Activated CD8-positive, alpha-beta memory T cell treated with anti-CD3 and anti-CD28 coated beads for 4 hours (primary cell): ENCODE measurements at regions not wholly inside any gene's neighbourhood (a gene's known extent, or its start where the extent isn't known, plus 50 kb on each side); places are given as distances from the start of the nearest gene placed in this dataset.

Experiments used
- DNase-seq, 2 donors: peaks; one replicate each; pipeline ENCODE4 v3.0.0-alpha.2; 2020; ENCODE audit warnings: low read depth in 2 of 2

GRCh38 chr4:177108708-177109107 is 201.0 kb upstream of the NEIL3 start:
- DNase-seq: no peak

GRCh38 chr4:177109769-177110168 is 199.9 kb upstream of the NEIL3 start:
- DNase-seq: no peak

- DNase-seq: no peak
Measured at GRCh38 chr4:177116161-177116560, 193.5 kb upstream of the NEIL3 start.

- no peak for DNase-seq
Measured at GRCh38 chr4:177117256-177117655, 192.4 kb upstream of the NEIL3 start.

- no peak for DNase-seq
Measured at GRCh38 chr4:177118596-177118995, 191.1 kb upstream of the NEIL3 start.

- no peak for DNase-seq
Measured at GRCh38 chr4:177119021-177119471, 190.6 kb upstream of the NEIL3 start.

GRCh38 chr4:177119691-177120090 is 190.0 kb upstream of the NEIL3 start:
- DNase-seq: no peak

- no peak for DNase-seq
Measured at GRCh38 chr4:177123811-177124210, 185.9 kb upstream of the NEIL3 start.

GRCh38 chr4:177124349-177125064 is 185.2 kb upstream of the NEIL3 start:
- no peak for DNase-seq

GRCh38 chr4:177125656-177126055 is 184.0 kb upstream of the NEIL3 start:
- DNase-seq: no peak

- DNase-seq: no peak
Measured at GRCh38 chr4:177127658-177128057, 182.0 kb upstream of the NEIL3 start.

GRCh38 chr4:177128306-177128705 is 181.4 kb upstream of the NEIL3 start:
- no peak for DNase-seq

GRCh38 chr4:177131736-177132135 is 177.9 kb upstream of the NEIL3 start:
- no peak for DNase-seq

GRCh38 chr4:177147668-177148067 is 162.0 kb upstream of the NEIL3 start:
- no peak for DNase-seq

GRCh38 chr4:177155454-177155853 is 154.2 kb upstream of the NEIL3 start:
- DNase-seq: no peak

GRCh38 chr4:177159600-177159999 is 150.1 kb upstream of the NEIL3 start:
- no peak for DNase-seq

- no peak for DNase-seq
Measured at GRCh38 chr4:177161781-177162180, 147.9 kb upstream of the NEIL3 start.

- no peak for DNase-seq
Measured at GRCh38 chr4:177163532-177163931, 146.1 kb upstream of the NEIL3 start.

GRCh38 chr4:177171588-177171987 is 138.1 kb upstream of the NEIL3 start:
- DNase-seq: no peak

GRCh38 chr4:177175473-177175872 is 134.2 kb upstream of the NEIL3 start:
- DNase-seq: no peak

GRCh38 chr4:177177541-177178081 is 132.1 kb upstream of the NEIL3 start:
- DNase-seq: no peak

GRCh38 chr4:177178246-177178645 is 131.4 kb upstream of the NEIL3 start:
- DNase-seq: no peak

GRCh38 chr4:177182166-177182565 is 127.5 kb upstream of the NEIL3 start:
- DNase-seq: no peak

- DNase-seq: no peak
Measured at GRCh38 chr4:177182728-177183127, 126.9 kb upstream of the NEIL3 start.
